Epithelial cell of proximal tubule (primary cell): ENCODE measurements at regions not wholly inside any gene's neighbourhood (a gene's known extent, or its start where the extent isn't known, plus 50 kb on each side); places are given as distances from the start of the nearest gene placed in this dataset.
"Not testable (repeated sequence)": the region's sequence is repeated elsewhere in the genome, so short reads cannot be mapped to it uniquely, and the experiment has no call there.

ENCODE experiments used
- DNase-seq: peaks from one replicate; pipeline ENCODE4 v3.0.0-alpha.2; 2011; ENCODE audit warnings: low read depth
- H3K4me3 ChIP-seq: 2 replicates; pipeline ENCODE4 v1.5.1; 2011; ENCODE audit warnings: low read depth, mild to moderate bottlenecking, low read length
- TF ChIP-seq, protein P1 (sequence below): conservative IDR thresholded peaks from 2 replicates; pipeline ENCODE4 v1.5.1; 2012; ENCODE audit warnings: low read depth, mild to moderate bottlenecking, low read length

DNA sequence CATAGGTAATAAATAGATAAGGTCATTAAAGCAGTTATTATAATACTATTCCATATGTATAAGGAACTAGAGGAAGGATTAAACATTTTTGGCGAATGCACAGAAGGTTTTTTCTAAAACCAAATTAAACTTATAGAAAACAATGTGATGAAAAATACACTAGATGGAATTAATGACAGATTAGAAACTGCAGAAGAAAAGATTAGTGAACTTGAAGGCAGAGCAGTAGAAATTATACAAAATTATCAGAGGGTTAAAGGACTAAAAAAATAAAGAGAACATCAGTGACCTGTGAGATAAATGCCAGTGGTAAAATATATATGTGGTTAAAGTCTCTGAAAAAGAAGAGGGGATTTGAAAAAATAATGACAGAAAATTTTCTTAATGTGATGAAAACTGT is 74.0 kb downstream of the IGLL5 start:
- TF ChIP-seq, protein P1, sequence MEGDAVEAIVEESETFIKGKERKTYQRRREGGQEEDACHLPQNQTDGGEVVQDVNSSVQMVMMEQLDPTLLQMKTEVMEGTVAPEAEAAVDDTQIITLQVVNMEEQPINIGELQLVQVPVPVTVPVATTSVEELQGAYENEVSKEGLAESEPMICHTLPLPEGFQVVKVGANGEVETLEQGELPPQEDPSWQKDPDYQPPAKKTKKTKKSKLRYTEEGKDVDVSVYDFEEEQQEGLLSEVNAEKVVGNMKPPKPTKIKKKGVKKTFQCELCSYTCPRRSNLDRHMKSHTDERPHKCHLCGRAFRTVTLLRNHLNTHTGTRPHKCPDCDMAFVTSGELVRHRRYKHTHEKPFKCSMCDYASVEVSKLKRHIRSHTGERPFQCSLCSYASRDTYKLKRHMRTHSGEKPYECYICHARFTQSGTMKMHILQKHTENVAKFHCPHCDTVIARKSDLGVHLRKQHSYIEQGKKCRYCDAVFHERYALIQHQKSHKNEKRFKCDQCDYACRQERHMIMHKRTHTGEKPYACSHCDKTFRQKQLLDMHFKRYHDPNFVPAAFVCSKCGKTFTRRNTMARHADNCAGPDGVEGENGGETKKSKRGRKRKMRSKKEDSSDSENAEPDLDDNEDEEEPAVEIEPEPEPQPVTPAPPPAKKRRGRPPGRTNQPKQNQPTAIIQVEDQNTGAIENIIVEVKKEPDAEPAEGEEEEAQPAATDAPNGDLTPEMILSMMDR, result no peak
- DNase-seq, result no peak
- no peak overlapping the region for H3K4me3 ChIP-seq

DNA sequence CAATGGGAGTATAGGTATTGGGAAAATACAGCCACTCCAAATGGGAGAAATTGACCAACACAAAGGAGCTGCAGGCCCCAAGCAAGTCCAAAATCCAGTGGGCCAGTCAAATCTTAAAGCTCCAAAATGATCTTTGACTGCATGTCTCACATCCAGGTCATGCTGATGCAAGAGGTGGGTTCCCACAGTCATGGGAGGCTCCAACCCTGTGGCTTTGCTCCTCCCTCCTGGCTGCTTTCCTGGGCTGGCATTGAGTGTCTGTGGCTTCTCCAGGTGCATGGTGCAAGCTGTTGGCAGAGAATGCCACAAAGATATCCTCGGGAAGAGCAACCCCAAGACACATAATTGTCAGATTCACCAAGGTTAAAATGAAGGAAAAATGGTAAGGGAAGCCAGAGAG is 80.8 kb downstream of the IGLL5 start:
- DNase-seq, result no peak
- TF ChIP-seq, protein P1, result no peak
- H3K4me3 ChIP-seq, result no peak overlapping the region

DNA sequence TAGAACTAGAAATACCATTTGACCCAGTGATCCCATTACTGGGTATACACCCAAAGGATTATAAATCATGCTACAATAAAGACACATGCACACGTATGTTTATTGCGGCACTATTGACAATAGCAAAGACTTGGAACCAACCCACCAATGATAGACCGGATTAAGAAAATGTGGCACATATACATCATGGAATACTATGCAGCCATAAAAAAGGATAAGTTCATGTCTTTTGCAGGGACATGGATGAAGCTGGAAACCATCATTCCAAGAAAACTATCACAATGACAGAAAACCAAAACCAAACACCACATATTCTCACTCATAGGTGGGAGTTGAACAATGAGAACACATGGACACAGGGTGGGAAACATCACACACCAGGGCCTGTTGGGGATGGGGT is 85.0 kb downstream of the IGLL5 start:
- not testable (repeated sequence) for DNase-seq, H3K4me3 ChIP-seq

DNA sequence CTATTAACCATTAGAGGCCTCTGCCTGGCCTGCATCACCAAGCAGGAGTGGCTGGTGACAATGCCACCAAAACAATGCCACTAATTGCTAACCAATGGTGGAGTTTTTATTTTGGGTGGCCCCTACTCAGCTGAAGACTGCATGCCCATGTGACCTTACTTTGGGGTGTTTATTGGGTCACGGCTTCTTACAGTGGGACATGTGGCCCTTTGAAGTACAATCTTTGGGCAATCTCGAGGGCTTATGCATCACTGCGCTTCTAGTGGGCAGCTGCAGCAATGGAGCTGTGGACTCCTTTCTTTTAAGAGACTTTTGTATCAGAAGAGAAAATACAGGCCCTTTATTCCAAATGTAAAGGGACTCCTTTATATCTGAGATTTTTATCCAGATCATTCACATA is 85.7 kb downstream of the IGLL5 start:
- TF ChIP-seq, protein P1, result no peak
- no peak overlapping the region for H3K4me3 ChIP-seq
- no peak for DNase-seq

DNA sequence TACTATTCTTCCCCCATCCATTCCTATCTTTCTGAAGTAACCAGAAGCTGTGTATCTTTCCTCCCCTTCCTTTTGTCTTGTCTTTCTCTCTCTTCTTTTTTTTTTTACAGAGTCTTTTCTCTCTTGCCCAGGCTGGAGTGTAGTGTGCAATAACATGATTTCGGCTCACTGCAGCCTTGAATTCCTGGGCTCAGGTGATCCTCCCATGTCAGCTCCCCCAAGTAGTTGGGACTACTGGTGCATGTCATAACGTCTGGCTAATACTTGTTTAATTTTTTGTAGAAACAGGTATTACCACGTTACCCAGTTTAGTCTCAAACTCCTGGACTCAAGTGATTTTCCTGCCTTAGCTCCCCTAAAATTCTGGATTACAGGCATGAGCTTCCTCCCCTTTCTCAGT is 86.5 kb downstream of the IGLL5 start:
- DNase-seq, result no peak
- no peak overlapping the region for H3K4me3 ChIP-seq
- TF ChIP-seq, protein P1, result no peak

DNA sequence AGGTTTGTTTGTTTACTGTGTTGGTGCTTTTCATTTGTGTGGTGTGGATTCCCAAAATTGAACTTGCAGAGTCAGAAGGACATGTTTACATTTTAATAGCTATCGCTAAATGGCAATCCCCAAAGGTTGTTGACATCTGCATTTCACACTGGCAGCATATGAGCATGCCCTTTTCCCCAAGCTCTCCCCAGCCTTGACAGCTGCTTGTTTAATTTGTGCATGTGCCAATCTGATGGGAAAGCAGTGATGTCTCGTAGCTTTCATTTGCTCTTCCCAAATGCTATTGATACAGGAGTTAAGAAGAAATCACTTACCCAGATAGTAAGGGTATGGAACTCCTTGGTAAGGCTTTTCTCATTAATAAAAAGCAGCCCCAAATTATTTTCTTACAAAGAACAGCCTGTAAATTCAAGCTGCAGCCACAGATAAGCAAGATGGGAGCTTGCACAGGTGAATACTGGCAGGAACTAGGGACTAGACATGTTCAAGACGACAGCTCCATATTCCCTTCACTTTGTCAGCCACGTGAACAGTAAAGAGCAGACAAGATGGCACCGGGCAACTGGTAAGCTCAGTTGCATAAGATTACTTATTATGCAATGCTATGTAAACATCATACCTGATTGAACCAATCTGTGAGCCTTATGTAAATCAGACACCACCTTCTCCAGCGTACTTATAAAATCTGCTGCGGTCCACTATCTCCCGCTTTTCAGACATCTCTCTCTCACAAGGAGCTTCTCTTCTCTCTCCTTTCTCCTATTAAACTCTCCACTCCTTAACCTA is 87.4 kb downstream of the IGLL5 start:
- TF ChIP-seq, protein P1, result no peak
- no peak for DNase-seq
- no peak overlapping the region for H3K4me3 ChIP-seq

DNA sequence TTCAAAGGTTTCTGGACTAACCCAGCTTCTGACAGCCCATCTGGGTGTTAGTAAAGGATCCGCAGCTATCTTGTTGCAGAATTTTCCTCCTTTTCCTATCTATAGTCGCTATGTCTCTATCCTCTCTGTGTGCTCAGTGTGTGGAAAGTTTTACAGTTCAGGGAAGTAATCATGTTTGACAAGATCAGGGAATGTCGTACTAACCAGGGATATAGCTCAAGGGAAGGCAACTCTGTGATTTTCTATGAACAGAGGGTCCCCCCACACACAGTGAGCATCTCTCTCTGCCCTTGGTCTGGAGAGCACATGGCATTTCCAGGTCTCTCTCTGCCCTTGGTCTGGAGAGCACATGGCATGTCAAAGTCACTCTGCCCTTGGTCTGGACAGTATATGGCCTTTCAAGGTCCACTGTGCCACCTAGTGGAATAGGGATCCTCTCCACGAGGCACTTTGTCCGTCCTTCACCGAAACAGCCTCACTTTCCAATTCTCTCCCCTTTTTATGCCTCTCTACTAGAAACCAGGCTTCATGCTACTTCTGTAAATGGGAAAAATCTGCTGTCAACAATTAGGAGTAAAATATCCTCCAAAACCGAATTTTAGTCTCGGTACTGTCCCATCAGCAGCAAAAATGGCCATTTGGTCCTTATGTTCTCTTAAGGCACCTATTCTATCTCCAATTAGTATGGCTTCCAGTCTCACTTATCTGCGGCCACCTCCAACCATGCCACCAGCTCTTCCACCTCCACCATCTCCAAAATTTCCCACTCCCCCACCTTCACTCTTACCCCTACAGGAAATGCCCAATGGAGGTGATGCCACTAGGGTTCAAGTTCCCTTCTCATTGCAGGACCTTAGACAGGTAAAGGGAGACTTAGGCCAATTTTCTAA is 88.7 kb downstream of the IGLL5 start:
- H3K4me3 ChIP-seq, result no peak overlapping the region
- TF ChIP-seq, protein P1, result no peak
- DNase-seq, result no peak
